Activated B cell treated with CpG ODN at 0.5 μM for 24 hours (primary cell): ENCODE measurements at regions not wholly inside any gene's neighbourhood (a gene's known extent, or its start where the extent isn't known, plus 50 kb on each side); places are given as distances from the start of the nearest gene placed in this dataset.

ENCODE experiments used
- ATAC-seq: fragments of 200-7000 bp; cut with Tn5 transposase; one replicate; pipeline ENCODE4 v1.10.0; 2021; ENCODE audit warnings: low read depth, mild to moderate bottlenecking, moderate library complexity
- CTCF ChIA-PET: fragments of 350-600 bp; sonication (Branson Sonifier 250); formaldehyde crosslinking; loops from one replicate; lab custom pipeline; 2021; ENCODE audit warnings: antibody characterized with exemption; lab: Charles Lee
- POLR2A ChIA-PET: fragments of 350-600 bp; sonication (Branson Sonifier 250); formaldehyde crosslinking; loops from one replicate; lab custom pipeline; 2021; ENCODE audit warnings: antibody characterized with exemption; lab: Charles Lee
- DNase-seq: peaks from one replicate; pipeline ENCODE4 v3.0.0; 2022
- H3K27ac Mint-ChIP-seq: one replicate; pipeline ENCODE4 v1.8.0; 2020; ENCODE audit warnings: mixed read lengths
- H3K27me3 Mint-ChIP-seq: one replicate; pipeline ENCODE4 v1.8.0; 2021; ENCODE audit warnings: mixed read lengths
- H3K36me3 Mint-ChIP-seq: one replicate; pipeline ENCODE4 v1.8.0; 2021; ENCODE audit warnings: low read depth, mixed read lengths
- H3K4me1 Mint-ChIP-seq: one replicate; pipeline ENCODE4 v1.8.0; 2021; ENCODE audit warnings: mixed read lengths
- H3K4me3 Mint-ChIP-seq: one replicate; pipeline ENCODE4 v1.8.0; 2020; ENCODE audit warnings: mild to moderate bottlenecking, mixed read lengths
- H3K9me3 Mint-ChIP-seq: one replicate; pipeline ENCODE4 v1.8.0; 2020; ENCODE audit warnings: mixed read lengths
- CTCF ChIP-seq: fragments of 200-600 bp; IDR thresholded peaks from one replicate; pipeline ENCODE4 v1.8.0; 2022; ENCODE audit warnings: antibody characterized with exemption, mild to moderate bottlenecking
- intact Hi-C: fragments of 100-400 bp; cut with micrococcal nuclease; formaldehyde crosslinking; loops from one replicate; pipeline ENCODE4 v1.15.1; 2024

DNA sequence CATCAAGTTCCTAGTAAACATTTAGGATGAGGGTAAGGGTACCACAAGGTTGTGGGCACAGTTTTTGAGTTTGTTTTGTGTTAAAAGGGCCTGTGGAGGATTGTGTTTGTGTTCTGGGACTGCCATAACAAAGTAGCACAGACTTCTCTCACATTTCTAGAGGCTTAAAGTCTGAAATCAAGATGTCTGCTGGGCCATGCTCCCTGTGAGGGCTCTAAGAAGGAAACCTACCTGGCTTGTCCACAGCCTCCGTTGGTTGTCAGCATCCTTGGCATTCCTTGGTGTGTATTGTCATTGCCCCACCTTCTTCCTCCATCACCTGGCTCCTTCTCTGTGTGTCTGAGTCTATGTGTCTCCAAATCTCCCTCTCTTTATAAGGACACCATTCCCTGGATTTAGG is 808.1 kb upstream of the RBFOX1 start:
- Mint-ChIP-seq H3K4me3 (no peak overlapping the region), H3K36me3 (no peaks in the 10 kb centered on the region), H3K27me3 (no peaks in the 10 kb centered on the region), H3K9me3 (peaks cover 2% of the 10 kb centered on the region), H3K4me1 (no peaks in the 10 kb centered on the region), H3K27ac (no peak overlapping the region)
- ChIA-PET POLR2A (no interaction called here), CTCF (no interaction called here)
- intact Hi-C loops, result no loop called here
- ATAC-seq (no peak), DNase-seq (no peak)
- TF ChIP-seq CTCF, result no peak

GRCh38 chr16:6517020-6517720 is 815.5 kb upstream of the RBFOX1 start:
- no peak for TF ChIP-seq CTCF
- no peaks in the 10 kb centered on the region for H3K4me1 Mint-ChIP-seq
- H3K27ac Mint-ChIP-seq, result no peak overlapping the region
- DNase-seq (no peak), ATAC-seq (no peak)
- CTCF ChIA-PET, result no interaction called here
- no peaks in the 10 kb centered on the region for H3K36me3 Mint-ChIP-seq
- no peak overlapping the region for H3K4me3 Mint-ChIP-seq
- peaks cover 4% of the 10 kb centered on the region for H3K9me3 Mint-ChIP-seq
- POLR2A ChIA-PET, result no interaction called here
- intact Hi-C loops, result no loop called here
- H3K27me3 Mint-ChIP-seq, result no peaks in the 10 kb centered on the region

GRCh38 chr16:6512512-6512911 is 820.1 kb upstream of the RBFOX1 start:
- Mint-ChIP-seq H3K9me3 (peaks cover 9% of the 10 kb centered on the region), H3K4me3 (no peak overlapping the region), H3K36me3 (no peaks in the 10 kb centered on the region), H3K27ac (no peak overlapping the region), H3K4me1 (no peaks in the 10 kb centered on the region), H3K27me3 (no peaks in the 10 kb centered on the region)
- intact Hi-C loops, result no loop called here
- ChIA-PET CTCF (no interaction called here), POLR2A (no interaction called here)
- no peak for TF ChIP-seq CTCF
- DNase-seq (no peak), ATAC-seq (no peak)

DNA sequence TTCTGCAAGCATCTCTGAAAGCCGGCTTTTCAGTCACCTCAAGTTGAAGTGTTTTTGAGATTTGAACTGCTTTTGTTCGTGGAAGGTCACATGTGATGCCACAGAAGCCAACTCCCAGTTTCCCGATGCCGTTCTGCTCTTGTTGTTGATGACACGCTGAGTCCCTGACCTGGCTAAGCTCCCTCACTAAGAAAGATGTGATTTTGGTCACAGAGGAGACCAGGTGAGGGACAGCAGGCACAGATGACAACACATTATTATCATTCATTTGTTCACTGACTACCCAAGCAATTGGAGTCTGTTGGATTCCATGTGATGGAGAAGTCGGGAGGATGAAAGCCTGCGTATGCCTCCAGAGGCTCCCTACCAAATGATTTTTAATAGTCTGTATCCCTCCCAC is 822.4 kb upstream of the RBFOX1 start:
- TF ChIP-seq CTCF, result no peak

GRCh38 chr16:6499413-6499812 is 833.2 kb upstream of the RBFOX1 start:
- H3K27me3 Mint-ChIP-seq, result no peaks in the 10 kb centered on the region
- intact Hi-C loops, result no loop called here
- H3K9me3 Mint-ChIP-seq, result peaks cover 16% of the 10 kb centered on the region
- ATAC-seq, result no peak
- no peak for DNase-seq
- no peak overlapping the region for H3K27ac Mint-ChIP-seq
- H3K4me1 Mint-ChIP-seq, result no peaks in the 10 kb centered on the region
- TF ChIP-seq CTCF, result no peak
- ChIA-PET POLR2A (no interaction called here), CTCF (no interaction called here)
- no peaks in the 10 kb centered on the region for H3K36me3 Mint-ChIP-seq
- no peak overlapping the region for H3K4me3 Mint-ChIP-seq

More for the DNA sequence above, 822.4 kb upstream of the RBFOX1 start:
- CTCF ChIA-PET, result no interaction called here
- intact Hi-C loops, result no loop called here
- Mint-ChIP-seq H3K27me3 (no peaks in the 10 kb centered on the region), H3K4me3 (no peak overlapping the region), H3K27ac (no peak overlapping the region), H3K9me3 (peaks cover 11% of the 10 kb centered on the region), H3K36me3 (no peaks in the 10 kb centered on the region), H3K4me1 (no peaks in the 10 kb centered on the region)
- POLR2A ChIA-PET, result no interaction called here
- DNase-seq (no peak), ATAC-seq (no peak)
